SJSA1 (cell line): ENCODE measurements at regions not wholly inside any gene's neighbourhood (a gene's known extent, or its start where the extent isn't known, plus 50 kb on each side); places are given as distances from the start of the nearest gene placed in this dataset.

Experiments
- DNase-seq, 2 experiments: peaks; one replicate each; pipeline ENCODE4 v3.0.0-alpha.2; 2015 to 2020; ENCODE audit warnings: low spot score in 2 of 2, low read depth in 1 of 2
- H3K27ac ChIP-seq: fragments of 250-450 bp; sonication (Bioruptor Pico); 2 replicates; pipeline ENCODE4 v1.5.1; 2020; ENCODE audit warnings: mild to moderate bottlenecking, moderate library complexity
- H3K27me3 ChIP-seq: fragments of 250-450 bp; sonication (Bioruptor Pico); replicated peaks from 2 replicates; pipeline ENCODE4 v1.5.1; 2020; ENCODE audit warnings: mild to moderate bottlenecking, moderate library complexity
- H3K36me3 ChIP-seq: fragments of 250-450 bp; sonication (Bioruptor Pico); 2 replicates; pipeline ENCODE4 v1.5.1; 2020; ENCODE audit warnings: mild to moderate bottlenecking
- H3K4me1 ChIP-seq: fragments of 250-450 bp; sonication (Bioruptor Pico); replicated peaks from 2 replicates; pipeline ENCODE4 v1.6.1; 2021; ENCODE audit warnings: mild to moderate bottlenecking
- H3K4me3 ChIP-seq: fragments of 250-450 bp; sonication (Bioruptor Pico); 2 replicates; pipeline ENCODE4 v1.5.1; 2020; ENCODE audit warnings: mild to moderate bottlenecking
- H3K9me3 ChIP-seq: fragments of 250-450 bp; sonication (Bioruptor Pico); replicated peaks from 2 replicates; pipeline ENCODE4 v1.5.1; 2020; ENCODE audit warnings: mild to moderate bottlenecking

DNA sequence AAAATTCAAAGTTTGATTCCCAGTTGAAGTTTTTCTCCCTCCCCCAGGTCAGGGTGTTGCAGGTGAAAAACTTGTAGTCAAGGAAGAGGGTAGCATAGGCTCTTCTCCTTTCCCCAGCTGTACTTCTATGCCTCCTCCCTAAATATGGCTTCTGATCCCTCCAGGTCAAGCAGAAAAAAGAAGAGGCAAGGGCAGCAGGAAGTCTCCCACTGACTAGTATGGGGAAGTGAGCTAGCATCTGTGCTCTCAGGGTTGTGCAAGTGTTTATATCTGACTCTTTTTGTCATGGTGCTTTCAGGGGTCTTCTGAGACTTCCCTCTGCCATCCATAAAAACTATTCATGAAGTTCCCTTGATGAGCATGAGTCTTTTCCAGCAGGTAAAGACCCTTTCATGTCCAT, 76.0 kb downstream of the ATPSCKMT start:
- Histone ChIP-seq H3K4me3 (no peak overlapping the region), H3K36me3 (no peaks in the 10 kb centered on the region), H3K27me3 (no peaks in the 10 kb centered on the region)

DNA sequence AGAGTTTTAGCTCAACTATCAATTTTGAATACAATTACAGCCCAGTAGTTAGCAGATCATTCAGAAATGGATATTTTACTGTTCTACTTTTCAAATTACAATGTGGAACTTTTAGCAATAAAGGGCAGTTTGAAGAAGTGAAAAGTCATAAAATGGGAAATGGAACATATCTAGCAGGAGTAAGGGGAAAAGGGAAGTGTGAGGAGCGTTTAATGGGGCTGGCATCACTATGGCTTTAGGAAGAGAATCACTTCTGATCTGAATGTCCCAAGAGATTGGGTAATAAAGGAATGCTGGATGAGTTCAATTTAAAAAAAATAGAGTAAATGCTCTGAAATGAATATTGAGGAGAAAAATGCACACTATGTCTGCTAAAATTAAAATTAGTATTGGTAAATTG, 77.4 kb downstream of the ATPSCKMT start:
- Histone ChIP-seq H3K27ac (no peak overlapping the region), H3K4me3 (no peak overlapping the region), H3K4me1 (no peaks in the 10 kb centered on the region), H3K9me3 (no peaks in the 10 kb centered on the region), H3K27me3 (no peaks in the 10 kb centered on the region), H3K36me3 (no peaks in the 10 kb centered on the region)
- DNase-seq, result no peak

More for the DNA sequence above, 76.0 kb downstream of the ATPSCKMT start:
- Histone ChIP-seq H3K9me3 (no peaks in the 10 kb centered on the region), H3K4me1 (no peaks in the 10 kb centered on the region), H3K27ac (no peak overlapping the region)
- no peak for DNase-seq

- no peak overlapping the region for H3K27ac ChIP-seq
- H3K4me3 ChIP-seq, result no peak overlapping the region
- H3K36me3 ChIP-seq, result no peaks in the 10 kb centered on the region
- H3K27me3 ChIP-seq, result no peaks in the 10 kb centered on the region
- no peak for DNase-seq
- H3K4me1 ChIP-seq, result no peaks in the 10 kb centered on the region
- peaks cover 11% of the 10 kb centered on the region for H3K9me3 ChIP-seq
Measured at GRCh38 chr5:10169359-10169758, 80.3 kb downstream of the ATPSCKMT start.

GRCh38 chr5:10168254-10168653, 81.4 kb downstream of the ATPSCKMT start:
- DNase-seq, result no peak
- no peaks in the 10 kb centered on the region for H3K27me3 ChIP-seq
- peaks cover 11% of the 10 kb centered on the region for H3K9me3 ChIP-seq
- no peaks in the 10 kb centered on the region for H3K4me1 ChIP-seq
- H3K4me3 ChIP-seq, result no peak overlapping the region
- H3K36me3 ChIP-seq, result no peaks in the 10 kb centered on the region
- no peak overlapping the region for H3K27ac ChIP-seq

DNA sequence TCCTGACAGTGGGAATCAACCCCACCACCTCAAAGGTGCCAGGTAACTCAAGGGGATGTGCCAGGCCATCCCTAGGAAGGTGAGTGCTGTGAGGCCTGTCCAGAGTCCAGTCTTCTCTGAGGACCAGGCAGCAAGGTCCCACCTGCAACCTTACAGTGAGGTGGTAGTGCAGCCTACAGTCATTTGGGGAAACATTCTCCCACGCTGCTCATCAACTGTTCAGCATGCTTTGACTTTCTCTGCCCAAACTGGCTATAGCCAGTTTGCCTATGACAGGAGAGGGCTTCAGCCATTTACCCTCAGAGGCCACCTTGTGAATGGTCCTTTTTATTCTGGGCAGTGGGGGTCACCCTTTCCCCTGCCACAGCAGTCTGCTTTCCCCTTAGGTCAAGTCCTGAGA, 81.9 kb downstream of the ATPSCKMT start:
- Histone ChIP-seq H3K36me3 (no peaks in the 10 kb centered on the region), H3K9me3 (peaks cover 11% of the 10 kb centered on the region), H3K27ac (no peak overlapping the region), H3K4me1 (no peaks in the 10 kb centered on the region), H3K4me3 (no peak overlapping the region), H3K27me3 (no peaks in the 10 kb centered on the region)
- no peak for DNase-seq

- Histone ChIP-seq H3K4me3 (no peak overlapping the region), H3K27me3 (no peaks in the 10 kb centered on the region), H3K36me3 (no peaks in the 10 kb centered on the region), H3K27ac (no peak overlapping the region), H3K9me3 (peaks cover 14% of the 10 kb centered on the region), H3K4me1 (no peaks in the 10 kb centered on the region)
- DNase-seq, result no peak
Measured at GRCh38 chr5:10166392-10166791, 83.3 kb downstream of the ATPSCKMT start.

- Histone ChIP-seq H3K4me1 (no peaks in the 10 kb centered on the region), H3K27me3 (no peaks in the 10 kb centered on the region), H3K9me3 (peaks cover 14% of the 10 kb centered on the region), H3K27ac (no peak overlapping the region), H3K36me3 (no peaks in the 10 kb centered on the region), H3K4me3 (no peak overlapping the region)
- DNase-seq, result no peak
Measured at GRCh38 chr5:10162468-10162867, 87.2 kb downstream of the ATPSCKMT start.

GRCh38 chr5:10161778-10162177, 87.9 kb downstream of the ATPSCKMT start:
- no peak for DNase-seq
- H3K4me3 ChIP-seq, result no peak overlapping the region
- H3K36me3 ChIP-seq, result no peaks in the 10 kb centered on the region
- no peak overlapping the region for H3K27ac ChIP-seq
- H3K27me3 ChIP-seq, result no peaks in the 10 kb centered on the region
- H3K4me1 ChIP-seq, result no peaks in the 10 kb centered on the region
- H3K9me3 ChIP-seq, result peaks cover 14% of the 10 kb centered on the region

- Histone ChIP-seq H3K27me3 (no peaks in the 10 kb centered on the region), H3K27ac (no peak overlapping the region), H3K4me3 (no peak overlapping the region), H3K36me3 (no peaks in the 10 kb centered on the region), H3K4me1 (no peaks in the 10 kb centered on the region), H3K9me3 (peaks cover 4% of the 10 kb centered on the region; the same call in 1 of the 2 replicates)
- no peak for DNase-seq
Measured at GRCh38 chr5:10160241-10160640, 89.4 kb downstream of the ATPSCKMT start.

DNA sequence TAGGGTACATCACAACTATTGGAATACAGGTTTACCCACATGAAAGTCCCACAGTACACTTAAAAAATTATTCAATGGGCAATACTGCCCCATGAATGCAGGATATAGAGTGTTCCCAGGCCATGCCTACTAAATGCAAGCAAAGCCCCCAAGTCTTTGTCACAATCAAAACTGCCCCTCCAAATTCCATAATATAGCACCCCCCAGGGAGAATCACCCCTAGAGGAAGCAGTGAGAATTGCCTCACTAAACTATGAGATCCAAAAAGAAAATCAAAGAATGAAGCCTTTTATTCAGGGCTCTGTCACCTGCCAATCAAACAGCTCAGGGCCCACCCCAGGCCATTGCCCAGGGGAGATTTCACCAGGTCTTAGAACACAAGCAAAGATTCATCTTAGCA, 90.8 kb downstream of the ATPSCKMT start:
- Histone ChIP-seq H3K36me3 (no peaks in the 10 kb centered on the region), H3K4me3 (no peak overlapping the region), H3K27me3 (no peaks in the 10 kb centered on the region), H3K4me1 (no peaks in the 10 kb centered on the region), H3K27ac (no peak overlapping the region), H3K9me3 (peaks cover 4% of the 10 kb centered on the region; the same call in 1 of the 2 replicates)
- DNase-seq, result no peak

GRCh38 chr5:10157085-10157669, 92.5 kb downstream of the ATPSCKMT start:
- Histone ChIP-seq H3K36me3 (no peaks in the 10 kb centered on the region), H3K9me3 (peaks cover under 1% of the 10 kb centered on the region; the same call in 1 of the 2 replicates), H3K4me3 (no peak overlapping the region), H3K27me3 (no peaks in the 10 kb centered on the region), H3K27ac (no peak overlapping the region), H3K4me1 (no peaks in the 10 kb centered on the region)
- no peak for DNase-seq

- Histone ChIP-seq H3K9me3 (no peaks in the 10 kb centered on the region), H3K27me3 (no peaks in the 10 kb centered on the region), H3K4me1 (no peaks in the 10 kb centered on the region), H3K27ac (no peak overlapping the region), H3K36me3 (no peaks in the 10 kb centered on the region), H3K4me3 (no peak overlapping the region)
- DNase-seq, result no peak
Measured at GRCh38 chr5:10155897-10156667, 93.6 kb downstream of the ATPSCKMT start.

DNA sequence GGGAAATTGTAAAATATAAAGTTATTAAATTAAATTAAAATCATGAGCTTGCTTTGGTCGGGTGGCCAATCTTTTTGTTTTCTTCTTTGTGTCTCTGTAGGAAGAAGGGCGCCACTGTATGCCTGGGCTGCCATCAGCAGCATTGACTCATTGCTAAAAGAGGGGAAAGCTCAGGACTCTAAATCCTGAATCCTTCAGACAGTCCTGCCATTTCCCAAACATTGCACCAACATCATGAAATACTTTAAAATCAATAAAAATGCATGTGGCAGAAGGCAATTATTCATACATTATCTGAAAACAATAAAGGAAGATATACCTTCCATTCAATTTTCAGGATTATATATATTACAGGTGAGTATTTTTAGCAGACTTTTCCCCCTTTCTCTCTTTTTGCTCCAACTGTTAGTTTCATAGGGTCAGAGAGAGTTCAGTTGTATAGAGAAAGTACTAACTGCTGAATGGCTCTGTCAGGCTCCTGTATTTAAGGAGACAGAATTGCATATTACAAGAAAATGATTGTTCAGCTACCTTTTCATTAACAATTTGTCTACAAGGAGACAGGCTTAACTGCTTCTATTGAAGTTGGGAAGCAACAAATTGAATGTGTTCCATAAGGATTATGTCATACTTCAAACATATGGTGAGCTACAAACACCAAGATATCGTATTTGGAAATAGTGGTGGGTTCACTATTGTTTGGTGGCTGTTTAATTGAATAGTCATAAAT, 95.7 kb downstream of the ATPSCKMT start:
- DNase-seq, result no peak
- H3K27me3 ChIP-seq, result no peaks in the 10 kb centered on the region
- no peaks in the 10 kb centered on the region for H3K9me3 ChIP-seq
- H3K4me3 ChIP-seq, result no peak overlapping the region
- H3K4me1 ChIP-seq, result no peaks in the 10 kb centered on the region
- no peaks in the 10 kb centered on the region for H3K36me3 ChIP-seq
- H3K27ac ChIP-seq, result no peak overlapping the region

DNA sequence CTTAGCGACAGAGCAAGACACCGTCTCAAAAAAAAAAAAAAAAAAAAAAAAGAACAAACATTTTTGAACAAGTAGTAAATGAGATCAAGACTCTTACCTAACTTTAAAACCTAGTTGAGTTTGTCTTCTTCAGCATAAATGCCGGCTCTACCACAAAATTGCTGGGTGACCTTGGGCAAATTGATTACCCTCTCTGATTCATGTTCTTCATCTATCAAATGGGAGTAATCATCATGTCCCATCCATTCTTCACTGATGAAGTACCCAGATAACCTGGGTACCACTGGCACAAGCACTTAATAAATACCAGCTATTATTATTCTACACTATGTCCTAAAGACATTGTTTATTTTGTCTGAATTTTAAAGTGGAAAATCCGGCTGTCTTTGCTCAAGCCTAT, 96.3 kb downstream of the ATPSCKMT start:
- no peak for DNase-seq
- H3K4me3 ChIP-seq, result no peak overlapping the region
- H3K4me1 ChIP-seq, result no peaks in the 10 kb centered on the region
- H3K27me3 ChIP-seq, result no peaks in the 10 kb centered on the region
- no peaks in the 10 kb centered on the region for H3K9me3 ChIP-seq
- no peaks in the 10 kb centered on the region for H3K36me3 ChIP-seq
- H3K27ac ChIP-seq, result no peak overlapping the region
